ENCODE measurements at regions not wholly inside any gene's neighbourhood (a gene's known extent, or its start where the extent isn't known, plus 50 kb on each side); places are given as distances from the start of the nearest gene placed in this dataset.
"Not testable (repeated sequence)": the region's sequence is repeated elsewhere in the genome, so short reads cannot be mapped to it uniquely, and the experiment has no call there.

GRCh38 chr9:750249-750967 is 91.1 kb upstream of the DMRT1 start:
- no peak for TF ChIP-seq CTCF (IDR thresholded peaks at IDR 0.05)
- Histone ChIP-seq H3K27ac (peak overlapping the region; percentile 21), H3K36me3 (peaks cover 11% of the 10 kb centered on the region), H3K27me3 (ENCODE audit: low read depth) (no peaks in the 10 kb centered on the region), H3K9me3 (no peaks in the 10 kb centered on the region), H3K4me1 (peaks cover 28% of the 10 kb centered on the region), H3K4me3 (no peak overlapping the region)
- intact Hi-C loops (cut with DNase I): no loop called here
- ATAC-seq (peak in 1 of 2 donors; percentile 3), DNase-seq (no peak)

- no peaks in the 10 kb centered on the region for H3K27me3 ChIP-seq (ENCODE audit: low read depth)
- intact Hi-C loops (cut with DNase I): no loop called here
- TF ChIP-seq CTCF (IDR thresholded peaks at IDR 0.05): no peak
- no peak overlapping the region for H3K4me3 ChIP-seq
- H3K9me3 ChIP-seq: no peaks in the 10 kb centered on the region
- DNase-seq: no peak
- peak overlapping the region; percentile 31 for H3K27ac ChIP-seq
- H3K36me3 ChIP-seq: peaks cover 3% of the 10 kb centered on the region
- peak; percentile 80 to 84 for ATAC-seq
- peaks cover 37% of the 10 kb centered on the region for H3K4me1 ChIP-seq
Measured at GRCh38 chr9:751137-752051, 90.1 kb upstream of the DMRT1 start.

GRCh38 chr9:752201-752600 is 89.3 kb upstream of the DMRT1 start:
- DNase-seq: no peak
- no peaks in the 10 kb centered on the region for H3K27me3 ChIP-seq (ENCODE audit: low read depth)
- TF ChIP-seq CTCF (IDR thresholded peaks at IDR 0.05): no peak
- no peak overlapping the region for H3K4me3 ChIP-seq
- no peaks in the 10 kb centered on the region for H3K9me3 ChIP-seq
- peak in 1 of 2 donors; percentile 2 for ATAC-seq
- intact Hi-C loops (cut with DNase I): no loop called here
- H3K36me3 ChIP-seq: no peaks in the 10 kb centered on the region
- peaks cover 38% of the 10 kb centered on the region for H3K4me1 ChIP-seq
- no peak overlapping the region for H3K27ac ChIP-seq

GRCh38 chr9:752681-753200 is 88.8 kb upstream of the DMRT1 start:
- Histone ChIP-seq H3K4me1 (peaks cover 44% of the 10 kb centered on the region), H3K4me3 (no peak overlapping the region), H3K27ac (no peak overlapping the region), H3K9me3 (no peaks in the 10 kb centered on the region), H3K27me3 (ENCODE audit: low read depth) (no peaks in the 10 kb centered on the region), H3K36me3 (no peaks in the 10 kb centered on the region)
- intact Hi-C loops (cut with DNase I): no loop called here
- ATAC-seq (no peak), DNase-seq (no peak)
- no peak for TF ChIP-seq CTCF (IDR thresholded peaks at IDR 0.05)

- H3K27me3 ChIP-seq (ENCODE audit: low read depth); DNase-seq; H3K27ac ChIP-seq; H3K9me3 ChIP-seq; H3K36me3 ChIP-seq; intact Hi-C loops (cut with DNase I); ATAC-seq; H3K4me3 ChIP-seq: not testable (repeated sequence)
- peaks cover 46% of the 10 kb centered on the region for H3K4me1 ChIP-seq
Measured at GRCh38 chr9:753734-754133, 87.8 kb upstream of the DMRT1 start.

Measured in lower lobe of right lung (tissue), 2 donors.